Gastrocnemius medialis (tissue), 4 donors: ENCODE measurements at regions not wholly inside any gene's neighbourhood (a gene's known extent, or its start where the extent isn't known, plus 50 kb on each side); places are given as distances from the start of the nearest gene placed in this dataset.

ENCODE experiments used
- POLR2A ChIP-seq, 2 donors: fragments of 450-650 bp; IDR thresholded peaks; one replicate each; pipeline ENCODE4 v1.6.1; 2017; ENCODE audit warnings: antibody characterized with exemption in 2 of 2, mild to moderate bottlenecking in 2 of 2, moderate library complexity in 2 of 2
- TF ChIP-seq, protein P1 (sequence below), 5 experiments: fragments of 450-650 bp in 3 of 5; fragments of 200-600 bp in 2 of 5; sonication (generic) in 2 of 5; IDR thresholded peaks in 4 of 5; conservative IDR thresholded peaks in 1 of 5; 1 replicate in 4 of 5; 2 replicates in 1 of 5; pipeline ENCODE4 v1.5.1; 2016 to 2019; ENCODE audit warnings: antibody characterized with exemption in 5 of 5, mild to moderate bottlenecking in 3 of 5, moderate library complexity in 3 of 5

DNA sequence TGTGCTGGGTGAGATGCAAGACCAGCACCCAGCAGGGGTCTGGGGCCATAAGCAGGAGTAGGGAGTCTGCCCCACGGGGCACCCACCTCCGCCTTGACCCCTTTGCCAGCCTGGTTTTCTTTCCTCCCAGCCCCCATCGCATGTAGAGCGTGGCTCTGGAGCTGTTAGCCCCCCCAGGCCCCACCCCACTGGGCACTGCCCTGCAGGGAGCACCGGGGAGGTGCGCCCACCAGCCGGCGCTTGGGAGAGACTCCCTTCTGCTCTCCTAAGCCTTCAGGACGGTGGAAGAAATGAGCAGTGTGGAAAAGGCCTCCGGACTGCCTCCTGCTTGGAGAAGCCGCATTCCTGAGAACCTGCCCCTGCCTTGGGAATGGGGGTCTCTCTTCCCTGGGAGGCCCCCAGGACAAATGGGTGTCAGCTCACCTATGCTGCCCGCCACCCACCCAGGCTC, 186.2 kb downstream of the IRF8 start:
- TF ChIP-seq, protein P1, sequence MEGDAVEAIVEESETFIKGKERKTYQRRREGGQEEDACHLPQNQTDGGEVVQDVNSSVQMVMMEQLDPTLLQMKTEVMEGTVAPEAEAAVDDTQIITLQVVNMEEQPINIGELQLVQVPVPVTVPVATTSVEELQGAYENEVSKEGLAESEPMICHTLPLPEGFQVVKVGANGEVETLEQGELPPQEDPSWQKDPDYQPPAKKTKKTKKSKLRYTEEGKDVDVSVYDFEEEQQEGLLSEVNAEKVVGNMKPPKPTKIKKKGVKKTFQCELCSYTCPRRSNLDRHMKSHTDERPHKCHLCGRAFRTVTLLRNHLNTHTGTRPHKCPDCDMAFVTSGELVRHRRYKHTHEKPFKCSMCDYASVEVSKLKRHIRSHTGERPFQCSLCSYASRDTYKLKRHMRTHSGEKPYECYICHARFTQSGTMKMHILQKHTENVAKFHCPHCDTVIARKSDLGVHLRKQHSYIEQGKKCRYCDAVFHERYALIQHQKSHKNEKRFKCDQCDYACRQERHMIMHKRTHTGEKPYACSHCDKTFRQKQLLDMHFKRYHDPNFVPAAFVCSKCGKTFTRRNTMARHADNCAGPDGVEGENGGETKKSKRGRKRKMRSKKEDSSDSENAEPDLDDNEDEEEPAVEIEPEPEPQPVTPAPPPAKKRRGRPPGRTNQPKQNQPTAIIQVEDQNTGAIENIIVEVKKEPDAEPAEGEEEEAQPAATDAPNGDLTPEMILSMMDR (IDR thresholded peaks at IDR 0.05 in 4 of 5, conservative IDR thresholded peaks at IDR 0.05 in 1 of 5): no peak
- no peak for TF ChIP-seq POLR2A (IDR thresholded peaks at IDR 0.05)
